H7 (cell line): ENCODE measurements at regions not wholly inside any gene's neighbourhood (a gene's known extent, or its start where the extent isn't known, plus 50 kb on each side); places are given as distances from the start of the nearest gene placed in this dataset.

ENCODE experiments used
- DNase-seq: peaks from one replicate; pipeline ENCODE4 v3.0.0; 2012
- H3K27me3 ChIP-seq: 2 replicates; pipeline ENCODE4 v1.6.0; 2011; ENCODE audit warnings: mild to moderate bottlenecking, low read length; ENCODE audit not compliant: control insufficient read depth, insufficient read depth
- H3K36me3 ChIP-seq: replicated peaks from 2 replicates; pipeline ENCODE4 v1.5.1; 2011; ENCODE audit warnings: low read length; ENCODE audit not compliant: control insufficient read depth, insufficient read depth
- H3K4me3 ChIP-seq: 2 replicates; pipeline ENCODE4 v1.5.1; 2011; ENCODE audit warnings: low read depth, mild to moderate bottlenecking, control low read depth, low read length, moderate library complexity; ENCODE audit not compliant: insufficient read depth

DNA sequence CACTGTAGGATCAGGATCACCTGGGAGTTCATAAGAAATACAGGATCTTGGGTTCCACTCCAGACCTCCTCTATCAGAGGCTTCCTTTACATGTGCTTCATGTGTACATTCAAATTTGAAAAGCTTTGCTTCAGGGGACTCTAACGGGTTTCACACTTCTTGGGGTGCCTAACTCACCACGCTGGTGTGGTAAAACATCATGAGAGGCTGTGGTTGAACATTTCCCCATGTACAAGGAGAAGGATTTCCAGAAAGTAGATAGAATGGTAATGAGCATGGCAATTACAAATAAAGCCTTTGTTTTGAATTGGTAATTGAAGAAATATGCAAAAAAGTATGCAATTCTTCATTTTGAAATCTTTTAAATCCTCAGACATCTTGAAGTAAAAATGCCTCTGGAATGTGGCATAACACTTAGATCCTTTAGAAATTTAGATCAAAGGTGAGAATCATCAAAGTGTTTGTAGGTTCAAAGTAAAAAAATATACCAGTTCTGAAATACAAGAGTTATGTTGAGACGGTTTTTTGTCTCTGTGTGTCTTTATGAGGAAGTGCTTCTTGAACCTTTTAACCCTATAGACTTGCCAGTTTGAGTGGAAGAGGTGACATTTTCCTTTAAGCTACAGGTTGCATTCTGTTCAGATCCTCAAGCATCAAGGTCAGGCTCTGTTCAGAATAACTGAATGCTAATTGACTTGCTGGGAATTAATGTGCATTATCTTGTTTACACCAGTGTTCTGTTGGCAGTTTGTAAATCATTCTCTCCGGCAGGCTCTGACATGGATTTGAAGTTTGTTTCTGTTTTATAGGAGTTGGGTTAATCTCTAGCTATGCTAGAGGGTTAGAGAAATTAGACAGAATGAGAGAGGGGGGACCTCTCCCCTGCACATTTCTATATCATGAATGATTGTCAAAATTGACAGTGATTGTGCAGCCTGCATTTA lies 415.3 kb downstream of the MAN2A1 start:
- Histone ChIP-seq H3K27me3 (no peaks in the 10 kb centered on the region), H3K4me3 (no peak overlapping the region), H3K36me3 (no peaks in the 10 kb centered on the region)
- no peak for DNase-seq

- Histone ChIP-seq H3K27me3 (no peaks in the 10 kb centered on the region), H3K4me3 (no peak overlapping the region), H3K36me3 (no peaks in the 10 kb centered on the region)
- DNase-seq: no peak
Measured at GRCh38 chr5:110105692-110106091, 416.0 kb downstream of the MAN2A1 start.

- no peak for DNase-seq
- Histone ChIP-seq H3K4me3 (no peak overlapping the region), H3K27me3 (no peaks in the 10 kb centered on the region), H3K36me3 (no peaks in the 10 kb centered on the region)
Measured at GRCh38 chr5:110106750-110107149, 417.0 kb downstream of the MAN2A1 start.

DNA sequence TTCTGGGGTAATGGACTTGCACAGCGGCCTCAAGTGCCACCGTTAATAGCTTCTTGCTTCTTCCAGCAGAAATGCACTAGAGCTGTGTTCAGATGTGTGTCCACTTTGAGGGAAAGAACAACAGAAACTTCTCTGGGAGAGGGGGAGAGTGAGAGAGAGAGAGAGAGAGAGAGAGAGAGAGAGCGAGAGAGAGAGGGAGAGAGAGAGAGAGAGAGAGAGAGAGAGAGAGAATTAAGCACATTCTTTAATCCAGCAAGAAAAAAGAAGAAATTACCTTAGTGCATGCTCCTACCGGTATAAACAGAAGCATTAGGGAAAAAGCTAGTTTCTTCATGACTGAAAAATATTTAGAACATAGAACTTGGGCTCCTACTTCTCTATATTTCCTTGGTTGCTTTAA lies 418.8 kb downstream of the MAN2A1 start:
- DNase-seq: no peak
- no peaks in the 10 kb centered on the region for H3K27me3 ChIP-seq
- no peaks in the 10 kb centered on the region for H3K36me3 ChIP-seq
- no peak overlapping the region for H3K4me3 ChIP-seq

GRCh38 chr5:110109667-110110066 lies 419.9 kb downstream of the MAN2A1 start:
- H3K27me3 ChIP-seq: no peaks in the 10 kb centered on the region

DNA sequence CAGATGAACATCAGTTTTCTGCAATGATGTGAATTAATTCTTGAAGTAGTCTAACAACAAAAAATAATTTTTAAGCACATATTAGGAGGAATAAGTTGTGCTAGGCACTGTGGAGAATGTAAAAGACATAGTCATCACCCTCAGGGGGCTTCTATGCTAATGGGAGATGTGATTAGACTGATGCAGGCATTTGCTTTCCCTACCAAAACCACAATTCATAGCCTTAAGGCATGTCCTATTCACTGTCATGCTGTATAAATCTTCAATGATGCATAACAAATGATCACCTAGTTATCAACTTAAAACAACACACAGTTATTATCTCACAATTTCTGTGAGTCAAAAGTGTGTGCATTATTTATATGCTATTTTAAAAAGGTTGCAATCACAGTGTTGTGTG lies 422.6 kb downstream of the MAN2A1 start:
- no peak for DNase-seq
- Histone ChIP-seq H3K36me3 (no peaks in the 10 kb centered on the region), H3K27me3 (no peaks in the 10 kb centered on the region), H3K4me3 (no peak overlapping the region)

More at GRCh38 chr5:110109667-110110066, 419.9 kb downstream of the MAN2A1 start:
- Histone ChIP-seq H3K4me3 (no peak overlapping the region), H3K36me3 (no peaks in the 10 kb centered on the region)
- no peak for DNase-seq

GRCh38 chr5:110115503-110115902 lies 425.8 kb downstream of the MAN2A1 start:
- H3K36me3 ChIP-seq: no peaks in the 10 kb centered on the region
- H3K27me3 ChIP-seq: no peaks in the 10 kb centered on the region
- no peak overlapping the region for H3K4me3 ChIP-seq
- no peak for DNase-seq

- Histone ChIP-seq H3K4me3 (no peak overlapping the region), H3K27me3 (no peaks in the 10 kb centered on the region), H3K36me3 (no peaks in the 10 kb centered on the region)
- no peak for DNase-seq
Measured at GRCh38 chr5:110116539-110116938, 426.8 kb downstream of the MAN2A1 start.

- DNase-seq: no peak
- H3K36me3 ChIP-seq: no peaks in the 10 kb centered on the region
- no peak overlapping the region for H3K4me3 ChIP-seq
- no peaks in the 10 kb centered on the region for H3K27me3 ChIP-seq
Measured at GRCh38 chr5:110134963-110135935, 445.5 kb downstream of the MAN2A1 start.

- no peak for DNase-seq
- H3K27me3 ChIP-seq: no peaks in the 10 kb centered on the region
Measured at GRCh38 chr5:110150199-110150598, 460.5 kb downstream of the MAN2A1 start.

GRCh38 chr5:110159202-110159601 lies 469.5 kb downstream of the MAN2A1 start:
- no peak for DNase-seq

More at GRCh38 chr5:110150199-110150598, 460.5 kb downstream of the MAN2A1 start:
- Histone ChIP-seq H3K36me3 (no peaks in the 10 kb centered on the region), H3K4me3 (no peak overlapping the region)

DNA sequence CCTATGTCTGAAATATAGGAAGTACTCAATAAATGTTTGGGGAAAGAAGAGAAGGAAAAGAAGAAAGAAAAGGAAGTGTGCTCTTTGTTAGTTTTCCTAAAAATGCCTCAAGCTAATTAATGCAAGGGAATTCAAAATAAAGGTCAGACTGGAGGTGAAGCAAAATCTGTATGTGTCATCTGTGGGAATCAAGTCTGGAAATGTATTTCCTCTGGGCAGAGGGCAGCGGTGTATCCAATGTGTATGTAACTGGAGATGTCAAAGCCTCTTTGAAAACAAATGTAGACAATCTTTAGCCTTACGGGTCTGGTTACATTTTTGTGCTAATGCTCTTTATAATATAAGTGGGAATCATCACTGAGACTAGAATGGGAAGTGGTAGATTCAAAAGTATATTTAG lies 471.4 kb downstream of the MAN2A1 start:
- Histone ChIP-seq H3K4me3 (no peak overlapping the region), H3K27me3 (no peaks in the 10 kb centered on the region), H3K36me3 (no peaks in the 10 kb centered on the region)
- no peak for DNase-seq

More at GRCh38 chr5:110159202-110159601, 469.5 kb downstream of the MAN2A1 start:
- H3K36me3 ChIP-seq: no peaks in the 10 kb centered on the region
- H3K27me3 ChIP-seq: no peaks in the 10 kb centered on the region
- no peak overlapping the region for H3K4me3 ChIP-seq

DNA sequence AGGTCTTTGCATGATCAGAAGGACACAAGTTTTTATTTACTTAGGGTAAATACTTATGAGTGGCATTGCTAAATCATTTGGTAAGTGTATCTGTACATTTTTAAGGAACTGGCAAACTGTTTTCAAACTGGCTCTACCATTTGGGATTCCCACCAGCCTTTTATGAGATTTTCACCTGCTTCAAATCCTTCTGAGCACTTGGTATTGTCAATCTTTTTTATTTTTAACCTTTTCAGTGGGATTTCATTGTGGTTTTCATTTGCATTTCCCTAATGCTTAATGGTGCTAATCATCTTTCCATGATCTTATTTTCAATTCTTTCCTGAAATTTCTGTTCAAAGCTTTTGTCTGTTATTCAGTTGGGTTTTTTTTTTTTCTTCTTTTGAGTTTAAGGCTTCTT lies 475.6 kb downstream of the MAN2A1 start:
- Histone ChIP-seq H3K27me3 (no peaks in the 10 kb centered on the region), H3K4me3 (no peak overlapping the region), H3K36me3 (no peaks in the 10 kb centered on the region)
- no peak for DNase-seq

- no peaks in the 10 kb centered on the region for H3K27me3 ChIP-seq
- H3K4me3 ChIP-seq: no peak overlapping the region
- no peaks in the 10 kb centered on the region for H3K36me3 ChIP-seq
- DNase-seq: no peak
Measured at GRCh38 chr5:110167384-110167783, 477.7 kb downstream of the MAN2A1 start.
